ENCODE measurements at regions not wholly inside any gene's neighbourhood (a gene's known extent, or its start where the extent isn't known, plus 50 kb on each side); places are given as distances from the start of the nearest gene placed in this dataset.

GRCh38 chr5:1651250-1651649, 127.5 kb upstream of the LPCAT1 start:
- ChIA-PET CTCF (ENCODE audit: low intra/inter-chr PET ratio, low total read pairs) (no interaction called here), POLR2A (no interaction called here)
- Histone ChIP-seq H3K4me3 (replicated peaks in 1 of 3; ENCODE audit: insufficient read depth in 1 of 3, low read depth in 2 of 3, low read length in 3 of 3) (no peak overlapping the region), H3K4me2 (ENCODE audit: low read depth, low read length) (no peak overlapping the region), H3K36me3 (replicated peaks in 1 of 2; ENCODE audit: control insufficient read depth in 1 of 2, insufficient read depth in 2 of 2, low read length in 2 of 2) (no peaks in the 10 kb centered on the region), H3K79me2 (ENCODE audit: insufficient read depth, low read length) (no peaks in the 10 kb centered on the region), H3K27ac (ENCODE audit: extremely low read length, insufficient read depth, low read length) (no peak overlapping the region), H3K27me3 (ENCODE audit: control insufficient read depth in 1 of 2, insufficient read depth in 2 of 2, low read length in 2 of 2) (peaks cover 7 to 48% of the 10 kb centered on the region in 2 experiments), H2AFZ (ENCODE audit: low read length) (no peak overlapping the region), H3K9ac (ENCODE audit: insufficient read depth, low read depth, low read length) (no peak overlapping the region), H4K20me1 (ENCODE audit: insufficient read depth, low read length) (no peaks in the 10 kb centered on the region), H3K9me3 (ENCODE audit: low read length) (no peaks in the 10 kb centered on the region), H3K4me1 (ENCODE audit: insufficient read depth, low read length) (no peaks in the 10 kb centered on the region)
- DNase-seq (ENCODE audit: low spot score) (no peak), ATAC-seq (no peak), FAIRE-seq (no peak)
- TF ChIP-seq AGO1 (IDR thresholded peaks at IDR 0.05; ENCODE audit: low read depth, low read length, poor library complexity, severe bottlenecking) (no peak), HNF4G (IDR thresholded peaks at IDR 0.05; ENCODE audit: borderline replicate concordance, low read depth, low read length) (no peak), HNF4G (CRISPR knock-in tag; IDR thresholded peaks at IDR 0.05; ENCODE audit: borderline replicate concordance, low read depth) (no peak), ZSCAN20 (CRISPR knock-in tag; IDR thresholded peaks at IDR 0.05; ENCODE audit: borderline replicate concordance) (no peak), ZFP1 (CRISPR knock-in tag; IDR thresholded peaks at IDR 0.05) (no peak), ZNF546 (CRISPR knock-in tag; conservative IDR thresholded peaks at IDR 0.05) (no peak), DMTF1 (CRISPR knock-in tag; IDR thresholded peaks at IDR 0.05) (no peak), CERS6 (CRISPR knock-in tag; IDR thresholded peaks at IDR 0.05) (no peak), KMT2A (CRISPR knock-in tag; IDR thresholded peaks at IDR 0.05) (no peak)
- intact Hi-C loops (cut with micrococcal nuclease; ENCODE audit: unreplicated experiment), result no loop called here
- 7% methylated on average over 6 of the region's 6 CpGs for WGBS (ENCODE audit: low lambda C conversion rate)
- BruUV-seq (replicated peaks), result no TSS peak
- in situ Hi-C loops (cut with HindIII; ENCODE audit: extremely low pct_ligation_motif_present, low pct_unique_long_range_greater_than_20kb), result no loop called here

Measured in HepG2 (cell line).